ENCODE measurements at regions not wholly inside any gene's neighbourhood (a gene's known extent, or its start where the extent isn't known, plus 50 kb on each side); places are given as distances from the start of the nearest gene placed in this dataset.

- TF ChIP-seq, protein P1, sequence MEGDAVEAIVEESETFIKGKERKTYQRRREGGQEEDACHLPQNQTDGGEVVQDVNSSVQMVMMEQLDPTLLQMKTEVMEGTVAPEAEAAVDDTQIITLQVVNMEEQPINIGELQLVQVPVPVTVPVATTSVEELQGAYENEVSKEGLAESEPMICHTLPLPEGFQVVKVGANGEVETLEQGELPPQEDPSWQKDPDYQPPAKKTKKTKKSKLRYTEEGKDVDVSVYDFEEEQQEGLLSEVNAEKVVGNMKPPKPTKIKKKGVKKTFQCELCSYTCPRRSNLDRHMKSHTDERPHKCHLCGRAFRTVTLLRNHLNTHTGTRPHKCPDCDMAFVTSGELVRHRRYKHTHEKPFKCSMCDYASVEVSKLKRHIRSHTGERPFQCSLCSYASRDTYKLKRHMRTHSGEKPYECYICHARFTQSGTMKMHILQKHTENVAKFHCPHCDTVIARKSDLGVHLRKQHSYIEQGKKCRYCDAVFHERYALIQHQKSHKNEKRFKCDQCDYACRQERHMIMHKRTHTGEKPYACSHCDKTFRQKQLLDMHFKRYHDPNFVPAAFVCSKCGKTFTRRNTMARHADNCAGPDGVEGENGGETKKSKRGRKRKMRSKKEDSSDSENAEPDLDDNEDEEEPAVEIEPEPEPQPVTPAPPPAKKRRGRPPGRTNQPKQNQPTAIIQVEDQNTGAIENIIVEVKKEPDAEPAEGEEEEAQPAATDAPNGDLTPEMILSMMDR (IDR thresholded peaks at IDR 0.05 in 4 of 5, conservative IDR thresholded peaks at IDR 0.05 in 1 of 5): no peak
- no peak for TF ChIP-seq POLR2A (IDR thresholded peaks at IDR 0.05)
These were observed 215.2 kb upstream of the MME start for GRCh38 chr3:154864947-154865346.
